ENCODE measurements at regions not wholly inside any gene's neighbourhood (a gene's known extent, or its start where the extent isn't known, plus 50 kb on each side); places are given as distances from the start of the nearest gene placed in this dataset.
"Not testable (repeated sequence)": the region's sequence is repeated elsewhere in the genome, so short reads cannot be mapped to it uniquely, and the experiment has no call there.

DNA sequence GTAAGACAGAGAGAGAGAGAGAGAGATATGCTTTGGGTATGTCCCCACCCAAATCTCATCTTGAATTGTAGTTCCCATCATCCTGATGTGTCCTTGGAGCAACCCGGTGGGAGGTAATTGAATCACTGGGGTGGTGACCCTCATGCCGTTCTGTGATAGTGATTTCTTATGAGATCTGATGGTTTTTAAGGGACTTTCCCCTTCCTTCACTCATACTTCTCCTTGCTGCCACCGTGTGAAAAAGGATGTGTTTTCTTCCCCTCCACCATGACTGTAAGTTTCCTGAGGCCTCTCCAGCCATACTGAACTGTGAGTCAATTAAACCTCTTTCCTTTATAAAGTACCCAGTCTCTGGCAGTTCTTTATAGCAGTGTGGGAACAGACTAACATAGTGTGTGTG is 60.3 kb downstream of the EOMES start:
- no peak for DNase-seq (ENCODE audit: low spot score)

DNA sequence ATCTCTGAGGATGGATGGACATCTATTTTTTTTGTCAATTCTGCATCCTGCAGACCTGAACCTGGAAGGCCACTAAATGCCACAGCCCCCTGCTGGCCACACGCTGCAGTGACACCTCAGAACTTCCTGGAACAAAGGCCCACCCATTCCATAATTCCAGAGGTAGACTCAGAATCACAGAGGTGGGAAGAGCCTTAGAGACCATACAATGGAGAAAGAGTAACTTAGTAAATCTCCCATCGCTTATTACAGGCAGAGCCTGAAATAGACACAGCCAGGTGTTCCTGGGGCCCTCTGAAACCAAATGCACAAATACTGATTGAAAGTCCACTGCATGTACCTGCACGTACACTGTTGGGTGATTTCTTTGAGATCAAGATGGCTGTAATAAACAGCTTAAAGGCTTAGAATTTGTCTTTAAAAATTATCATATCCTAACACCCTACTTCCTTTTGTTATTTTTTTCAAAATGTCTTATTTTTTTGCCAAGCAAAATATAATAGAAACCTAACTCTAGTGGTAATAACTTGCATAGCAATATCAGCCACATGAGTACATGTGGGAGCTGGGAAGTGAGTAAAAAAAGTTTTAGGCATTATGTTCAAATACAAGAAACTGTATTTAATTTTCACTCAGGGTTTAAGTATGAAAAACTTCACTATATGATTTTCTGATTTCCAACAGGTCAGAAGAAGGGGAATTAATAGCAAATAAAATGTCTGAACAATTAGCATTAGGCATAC is 62.7 kb downstream of the EOMES start:
- DNase-seq (ENCODE audit: low spot score), result peak; percentile 54

DNA sequence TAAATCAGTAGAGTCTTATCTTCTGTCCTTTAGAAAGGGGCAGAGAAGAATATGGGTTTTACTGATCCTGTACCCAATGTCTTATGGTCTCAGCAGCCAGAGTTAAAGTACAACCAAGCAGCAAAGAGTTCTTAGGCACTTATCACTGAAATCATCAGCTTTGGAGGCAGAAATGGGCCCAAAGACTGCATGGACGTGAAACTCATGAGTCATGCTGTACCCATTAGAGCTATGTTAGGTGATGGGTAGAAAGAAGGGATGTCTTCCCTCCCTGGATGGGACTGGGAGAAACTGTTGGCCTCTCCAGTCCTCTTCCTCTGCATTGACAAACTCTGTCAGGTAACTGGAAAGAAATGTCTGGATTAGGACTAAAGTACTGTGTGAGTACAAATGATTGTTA is 63.4 kb downstream of the EOMES start:
- DNase-seq (ENCODE audit: low spot score), result no peak

- no peak for DNase-seq (ENCODE audit: low spot score)
Measured at GRCh38 chr3:27657871-27658270, 64.3 kb downstream of the EOMES start.

DNA sequence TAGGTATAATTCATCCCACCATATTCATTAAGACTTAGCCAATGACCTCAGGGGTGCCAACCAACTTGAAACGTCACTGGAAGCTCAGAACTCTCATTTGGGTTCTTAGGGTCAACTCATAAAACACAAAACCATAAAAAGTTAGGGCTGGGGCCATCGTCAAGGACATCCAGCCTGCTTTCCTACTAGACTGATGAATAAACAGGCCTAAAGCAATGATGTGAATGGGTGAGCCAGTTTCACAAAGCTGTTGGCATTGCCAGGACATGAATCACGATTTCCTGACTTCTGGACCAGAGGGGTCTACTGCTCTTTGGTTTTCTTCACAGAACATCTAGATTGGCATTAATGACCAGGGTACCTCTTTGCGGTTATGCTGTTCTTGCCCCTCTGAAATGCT is 64.7 kb downstream of the EOMES start:
- DNase-seq (ENCODE audit: low spot score), result no peak

GRCh38 chr3:27656790-27657189 is 65.3 kb downstream of the EOMES start:
- DNase-seq (ENCODE audit: low spot score), result no peak

- DNase-seq (ENCODE audit: low spot score), result no peak
Measured at GRCh38 chr3:27655547-27655946, 66.6 kb downstream of the EOMES start.

- DNase-seq (ENCODE audit: low spot score), result no peak
Measured at GRCh38 chr3:27653803-27654558, 68.1 kb downstream of the EOMES start.

DNA sequence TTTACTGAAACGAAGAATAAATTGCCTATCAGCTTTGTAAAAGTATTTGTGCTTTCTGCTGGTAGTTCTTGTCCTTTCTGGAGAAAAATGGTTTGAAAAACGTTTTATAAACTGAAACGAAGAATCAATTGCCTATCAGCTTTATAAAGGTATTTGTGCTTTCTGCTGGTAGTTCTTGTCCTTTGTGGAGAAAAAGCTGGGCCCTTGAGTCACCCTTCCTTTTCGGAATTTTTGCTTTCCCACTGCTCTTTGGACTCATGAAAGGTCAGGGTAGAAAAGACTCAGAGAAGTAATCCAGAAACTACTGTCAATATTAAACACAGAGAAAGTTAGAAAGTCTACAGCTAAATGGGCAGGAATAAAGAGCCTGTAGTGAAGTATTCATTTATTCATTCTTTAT is 72.8 kb downstream of the EOMES start:
- DNase-seq (ENCODE audit: low spot score), result no peak

- no peak for DNase-seq (ENCODE audit: low spot score)
Measured at GRCh38 chr3:27646896-27647295, 75.2 kb downstream of the EOMES start.

DNA sequence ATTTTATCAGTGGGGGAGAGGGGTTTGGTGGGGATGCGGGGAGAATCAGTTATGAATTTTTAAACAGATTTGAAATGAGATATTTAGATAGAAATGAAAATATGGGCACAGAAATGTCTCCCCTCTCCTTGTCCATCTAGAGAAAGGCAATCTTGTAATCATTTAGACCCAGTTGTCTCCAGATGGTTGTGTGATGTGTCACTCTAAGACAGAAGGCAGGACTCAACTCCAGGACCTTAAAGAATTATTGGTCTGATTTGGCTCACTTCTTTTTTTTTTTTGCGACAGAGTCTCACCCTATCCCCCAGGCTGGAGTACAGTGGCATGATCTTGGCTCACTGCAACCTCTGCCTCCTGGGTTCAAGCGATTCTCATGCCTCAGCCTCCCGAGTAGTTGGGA is 77.2 kb downstream of the EOMES start:
- DNase-seq (ENCODE audit: low spot score), result no peak

- no peak for DNase-seq (ENCODE audit: low spot score)
Measured at GRCh38 chr3:27643355-27643754, 78.8 kb downstream of the EOMES start.

DNA sequence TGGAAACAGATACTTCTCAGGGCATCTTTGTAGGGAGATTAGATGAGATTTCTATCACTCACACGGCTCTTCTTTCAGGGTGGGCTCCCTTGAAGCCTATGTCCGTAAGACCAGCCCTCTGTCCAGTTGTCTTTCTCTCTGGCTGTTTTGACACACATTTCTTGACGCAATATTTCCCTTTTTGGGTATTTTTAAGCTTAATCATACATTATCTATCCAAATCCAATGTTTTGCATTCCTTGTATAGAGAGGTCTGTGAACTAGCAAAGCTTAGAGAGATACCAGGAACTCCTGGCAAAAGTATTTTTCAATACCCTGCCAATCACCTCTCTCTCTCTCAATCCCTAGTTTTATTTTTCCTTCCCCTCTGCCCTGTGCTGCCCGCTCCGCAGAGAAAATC is 79.3 kb downstream of the EOMES start:
- no peak for DNase-seq (ENCODE audit: low spot score)

GRCh38 chr3:27641888-27642601 is 80.1 kb downstream of the EOMES start:
- DNase-seq (ENCODE audit: low spot score), result no peak

DNA sequence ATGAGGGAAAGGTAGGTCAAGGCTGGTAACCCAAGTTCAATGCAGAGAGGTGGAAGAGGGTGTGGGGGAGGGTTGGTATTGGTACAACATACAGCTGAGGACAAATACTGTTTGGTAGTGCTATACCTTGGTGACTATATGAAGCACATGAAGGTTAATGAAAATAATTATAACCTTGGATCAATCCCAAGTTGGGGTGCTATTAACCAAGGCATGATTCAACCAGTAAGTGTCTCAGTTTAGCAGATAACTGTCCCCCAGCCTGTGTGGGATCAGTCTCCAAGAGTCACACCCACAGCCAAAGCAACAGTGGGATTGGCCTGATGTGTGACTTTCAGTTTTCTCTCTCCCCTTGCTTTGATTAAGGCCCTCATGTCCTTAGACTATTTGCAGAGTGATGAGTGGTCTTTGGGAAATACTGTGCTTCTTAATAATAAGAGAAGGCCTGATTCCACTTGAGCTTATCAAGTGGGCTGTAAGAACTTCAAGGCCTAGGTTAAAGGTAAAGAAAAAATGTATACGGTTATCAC is 80.8 kb downstream of the EOMES start:
- no peak for DNase-seq (ENCODE audit: low spot score)

- DNase-seq (ENCODE audit: low spot score), result peak; percentile 50
Measured at GRCh38 chr3:27639271-27639670, 82.9 kb downstream of the EOMES start.

DNA sequence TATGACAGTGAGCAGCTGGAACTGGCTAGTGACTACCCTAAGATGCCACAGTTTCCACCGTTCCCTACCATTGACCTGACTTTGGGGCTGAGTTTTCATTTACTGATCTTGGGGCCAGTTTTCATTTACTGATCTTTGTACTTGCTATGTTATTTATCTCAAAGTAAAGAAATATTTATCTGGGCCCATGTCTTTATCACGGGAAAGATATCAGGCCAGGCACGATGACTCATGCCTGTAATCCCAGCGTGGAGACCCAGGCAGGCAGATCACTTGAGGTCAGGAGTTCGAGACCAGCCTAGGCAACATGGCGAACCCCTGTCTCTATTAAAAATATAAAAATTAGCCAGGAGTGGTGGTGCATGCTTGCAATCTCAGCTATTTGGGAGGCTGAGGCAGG is 83.5 kb downstream of the EOMES start:
- DNase-seq (ENCODE audit: low spot score), result no peak

DNA sequence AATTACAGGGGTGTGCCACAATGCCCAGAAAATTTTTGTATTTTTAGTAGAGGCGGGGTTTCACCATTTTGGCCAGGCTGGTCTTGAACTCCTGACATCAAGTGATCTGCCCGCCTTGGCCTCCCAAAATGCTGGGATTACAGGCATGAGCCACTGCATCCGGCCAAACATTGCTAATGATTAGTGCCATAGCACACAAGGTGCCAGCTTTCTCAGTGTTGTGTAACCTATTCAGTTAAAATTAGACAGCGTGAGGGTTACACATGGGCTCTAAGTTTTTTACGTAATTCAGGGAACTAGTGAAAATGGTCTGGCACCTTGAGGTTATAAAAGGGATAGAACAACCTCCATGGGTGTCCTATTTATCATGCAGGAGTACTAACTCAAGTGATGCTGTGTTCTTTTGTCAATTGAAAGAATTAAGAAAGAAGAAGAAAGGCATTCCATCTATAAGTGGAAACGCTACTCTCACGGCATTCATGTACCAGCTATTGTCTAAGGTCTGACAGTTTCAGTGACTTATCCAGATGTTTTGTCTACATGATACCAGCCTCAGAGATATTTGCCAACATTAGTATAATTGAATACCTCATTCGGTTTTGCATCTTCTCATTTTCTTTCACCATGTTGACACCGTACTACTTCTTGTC is 84.7 kb downstream of the EOMES start:
- DNase-seq (ENCODE audit: low spot score), result no peak

GRCh38 chr3:27635006-27635405 is 87.1 kb downstream of the EOMES start:
- DNase-seq (ENCODE audit: low spot score), result not testable (repeated sequence)

GRCh38 chr3:27633224-27633545 is 88.9 kb downstream of the EOMES start:
- peak; percentile 20 for DNase-seq (ENCODE audit: low spot score)

GRCh38 chr3:27632431-27633223 is 89.5 kb downstream of the EOMES start:
- peak; percentile 43 for DNase-seq (ENCODE audit: low spot score)

DNA sequence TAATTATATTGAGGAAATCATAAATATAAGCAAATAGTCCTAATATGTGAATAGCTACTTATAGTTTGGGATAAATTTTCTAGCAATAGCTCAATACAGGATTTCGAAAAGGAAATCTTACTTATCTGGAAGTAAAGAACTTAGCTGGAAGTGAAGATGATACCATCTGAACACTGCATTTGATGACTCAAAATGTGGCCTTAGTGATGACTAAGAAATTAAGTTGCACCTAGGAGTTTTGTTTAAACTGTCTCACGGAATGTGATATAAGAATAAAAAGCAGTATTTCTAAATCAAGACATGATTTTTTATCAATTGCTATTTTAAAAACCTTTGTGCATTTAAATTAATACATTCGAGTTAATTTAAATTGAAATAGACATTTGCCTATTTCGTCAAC is 91.2 kb downstream of the EOMES start:
- peak; percentile 20 for DNase-seq (ENCODE audit: low spot score)

Measured in CD4-positive, alpha-beta T cell treated with Interleukin-15 for 4 hours (primary cell).